Midbrain (tissue), 1 donor: ENCODE measurements at regions not wholly inside any gene's neighbourhood (a gene's known extent, or its start where the extent isn't known, plus 50 kb on each side); places are given as distances from the start of the nearest gene placed in this dataset.

Experiments used
- DNase-seq: peaks from one replicate; lab custom pipeline; 2025; lab: John Stamatoyannopoulos, UW

- no peak for DNase-seq
Observed at GRCh38 chr7:25952261-25953057, 199.5 kb upstream of the NFE2L3 start.

- no peak for DNase-seq
Observed at GRCh38 chr7:25953859-25954258, 198.1 kb upstream of the NFE2L3 start.

DNA sequence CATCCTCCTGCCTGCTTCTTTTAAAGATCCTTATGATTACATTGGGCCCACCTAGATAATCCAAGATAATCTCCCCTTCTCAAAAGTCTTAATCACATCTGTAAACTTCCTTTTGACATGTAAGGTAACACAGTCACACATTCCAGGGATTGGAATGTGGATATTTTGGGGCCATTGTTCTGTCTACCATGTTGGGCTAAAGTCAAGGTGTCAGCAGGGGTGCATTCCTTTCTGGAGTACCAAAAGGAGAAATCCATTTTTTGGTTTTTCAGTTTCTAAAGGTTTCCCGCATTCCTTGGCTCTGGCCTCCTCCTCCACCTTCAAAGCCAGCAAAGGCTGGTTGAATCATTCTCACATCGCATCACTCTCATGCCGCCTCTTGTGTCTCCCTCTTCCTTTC lies 197.6 kb upstream of the NFE2L3 start:
- DNase-seq = no peak

DNA sequence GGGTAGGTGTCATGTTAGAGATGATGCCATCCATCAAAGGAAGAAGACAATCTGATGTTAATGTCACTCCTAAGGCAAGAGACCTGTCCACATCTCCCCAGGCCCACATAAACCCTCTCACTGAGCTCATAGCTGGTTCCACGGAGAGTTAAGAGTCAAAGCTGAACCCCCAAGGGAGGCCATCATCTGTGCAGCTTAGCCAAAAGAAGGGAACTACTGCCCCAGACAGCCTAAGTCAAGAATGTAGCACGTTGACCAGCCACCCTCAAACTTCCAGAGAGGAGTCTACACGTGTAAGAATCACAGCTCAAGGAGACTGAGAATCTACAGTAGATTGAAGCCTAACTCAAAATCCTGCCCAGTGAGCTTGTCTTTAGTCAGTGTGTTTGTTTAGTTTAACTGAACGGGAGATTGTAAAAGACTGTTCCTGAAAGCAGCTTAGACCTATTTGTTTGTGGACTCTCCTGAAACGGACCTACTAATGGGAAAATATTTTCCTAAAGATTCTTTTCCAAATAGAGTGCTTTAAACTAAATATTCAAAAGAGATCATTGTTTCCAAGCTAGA lies 192.7 kb upstream of the NFE2L3 start:
- DNase-seq = no peak

DNA sequence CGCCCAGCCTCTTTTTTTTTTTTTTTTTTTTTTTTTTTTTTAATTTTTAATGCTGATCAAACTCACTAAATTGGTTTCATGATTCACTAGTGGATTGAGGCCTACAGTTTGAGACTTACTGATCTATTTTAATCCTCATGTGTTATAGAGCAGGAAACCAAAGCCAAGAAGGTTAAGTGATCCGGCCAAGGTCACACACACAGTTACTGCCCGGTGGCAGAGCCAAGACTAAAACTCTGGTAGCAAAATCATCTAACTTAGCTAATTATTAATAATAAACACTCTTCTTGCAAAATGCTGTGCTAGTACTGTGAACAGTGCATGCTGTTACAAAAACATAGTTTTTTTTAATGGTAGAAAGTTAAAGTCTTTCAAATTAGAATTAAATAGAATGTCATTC lies 188.3 kb upstream of the NFE2L3 start:
- no peak for DNase-seq

DNA sequence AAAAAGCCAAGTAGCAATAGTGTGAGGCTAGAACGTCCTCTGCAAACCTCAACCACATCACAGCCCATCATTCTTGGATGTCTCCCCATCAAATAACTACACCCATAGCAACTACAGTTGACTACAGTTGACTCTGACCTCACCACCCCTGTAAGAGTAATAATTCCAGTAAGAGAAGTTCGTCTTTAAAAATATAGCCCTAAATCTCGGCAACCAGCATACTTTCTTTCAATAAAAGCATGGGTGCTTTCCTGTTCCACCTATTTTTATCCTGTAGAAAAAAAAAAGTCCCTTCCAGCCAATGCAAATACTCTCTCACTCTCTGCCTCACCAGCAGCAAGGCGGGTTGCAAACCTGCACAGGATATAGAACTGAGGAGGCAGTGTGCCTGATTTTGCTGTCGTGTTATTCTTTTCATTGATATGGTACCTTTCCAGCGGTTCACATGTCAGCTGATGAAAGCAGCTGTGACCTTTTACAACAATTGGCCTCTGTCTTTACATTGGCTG lies 187.5 kb upstream of the NFE2L3 start:
- DNase-seq = no peak

DNA sequence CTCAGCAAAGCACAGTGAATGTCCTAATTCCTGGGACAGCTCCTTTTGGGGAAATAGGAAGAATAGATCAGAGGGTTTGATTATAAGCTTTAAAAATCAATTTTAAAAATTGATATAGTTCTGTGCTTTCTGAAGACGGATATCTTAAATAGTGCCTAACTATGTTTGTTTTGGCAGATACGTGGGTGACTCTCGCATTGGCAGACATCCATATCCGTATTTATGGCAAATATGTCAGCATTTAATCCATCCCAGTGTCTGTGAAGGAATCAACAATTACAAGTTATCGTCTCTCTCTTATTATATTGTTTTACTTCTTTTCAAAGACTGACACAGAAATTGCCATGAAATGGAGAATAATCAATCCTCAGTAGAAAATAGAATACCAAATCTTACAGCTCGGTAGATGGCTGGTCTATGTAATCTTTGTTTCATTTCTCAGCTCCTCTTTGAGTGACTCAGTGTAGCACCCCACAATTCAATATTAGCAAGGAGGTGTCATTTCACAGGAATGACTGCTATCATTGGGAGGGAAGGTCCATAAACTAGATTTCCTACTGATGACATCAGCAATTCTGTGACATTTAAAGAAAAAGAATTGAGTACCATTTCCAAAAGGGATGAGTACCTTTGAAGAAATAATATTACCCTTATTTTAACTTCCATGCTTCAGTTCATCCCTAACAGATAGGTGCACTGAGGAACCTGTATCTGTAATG lies 186.4 kb upstream of the NFE2L3 start:
- DNase-seq = no peak

DNA sequence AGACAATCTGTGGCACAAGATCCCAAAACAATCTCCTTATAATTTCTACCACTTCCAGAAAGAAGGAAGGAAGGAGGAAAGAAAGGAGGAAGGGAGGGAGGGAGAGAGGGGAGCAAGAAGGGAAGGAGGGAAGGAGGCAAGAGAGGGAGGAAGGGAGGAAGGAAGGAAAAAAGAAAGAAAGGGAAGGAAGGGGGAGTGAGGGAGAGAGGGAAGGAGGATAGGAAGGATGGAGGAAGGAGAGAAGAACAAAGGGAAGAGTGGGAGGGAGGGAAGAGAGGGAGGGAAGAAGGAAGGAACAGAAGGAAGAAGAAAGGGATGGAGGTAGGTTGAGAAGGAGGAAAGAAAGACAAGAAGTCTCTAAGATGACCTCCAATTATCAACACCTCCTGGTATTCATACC lies 185.5 kb upstream of the NFE2L3 start:
- DNase-seq = no peak

GRCh38 chr7:25967278-25968204 lies 184.5 kb upstream of the NFE2L3 start:
- no peak for DNase-seq

GRCh38 chr7:25968205-25968993 lies 183.6 kb upstream of the NFE2L3 start:
- DNase-seq = no peak

DNA sequence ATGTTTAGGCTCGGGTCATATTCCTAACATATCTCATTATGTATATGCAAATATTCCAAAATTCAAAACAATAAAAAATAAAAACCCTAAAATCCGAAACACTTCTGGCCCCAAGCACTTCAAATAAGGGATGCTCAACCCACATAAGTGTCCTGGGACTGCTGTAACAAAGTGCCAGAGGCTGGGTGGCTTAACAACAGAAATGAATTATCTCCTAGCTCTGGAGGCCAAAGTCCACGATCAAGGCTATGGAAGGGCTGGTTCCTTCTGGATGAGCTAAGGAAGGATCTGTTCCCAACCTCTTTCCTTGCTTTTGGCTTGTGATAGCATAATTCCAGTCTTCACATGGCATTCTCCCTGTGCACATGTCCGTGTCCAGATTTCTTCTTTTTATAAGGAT lies 181.6 kb upstream of the NFE2L3 start:
- DNase-seq = no peak

DNA sequence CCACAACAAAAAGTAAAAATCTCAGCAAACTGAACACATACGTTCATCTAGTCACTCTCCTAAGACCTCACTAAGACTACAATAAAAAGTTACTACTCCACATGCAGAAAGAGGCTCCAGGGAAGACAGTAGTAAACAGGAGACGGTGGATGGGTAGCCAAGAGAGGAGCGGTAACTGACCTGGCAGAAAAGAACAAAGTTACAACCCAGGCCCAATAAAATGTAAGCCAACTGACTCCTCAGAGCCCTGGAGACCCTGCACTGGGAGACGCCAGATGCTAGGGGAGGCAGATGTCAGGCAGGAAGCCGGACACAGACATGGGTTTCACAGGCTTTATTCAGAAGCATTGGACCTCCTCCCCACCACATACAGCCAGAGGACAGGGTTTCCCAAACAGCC lies 181.1 kb upstream of the NFE2L3 start:
- DNase-seq = no peak

GRCh38 chr7:25976630-25977029 lies 175.4 kb upstream of the NFE2L3 start:
- no peak for DNase-seq

DNA sequence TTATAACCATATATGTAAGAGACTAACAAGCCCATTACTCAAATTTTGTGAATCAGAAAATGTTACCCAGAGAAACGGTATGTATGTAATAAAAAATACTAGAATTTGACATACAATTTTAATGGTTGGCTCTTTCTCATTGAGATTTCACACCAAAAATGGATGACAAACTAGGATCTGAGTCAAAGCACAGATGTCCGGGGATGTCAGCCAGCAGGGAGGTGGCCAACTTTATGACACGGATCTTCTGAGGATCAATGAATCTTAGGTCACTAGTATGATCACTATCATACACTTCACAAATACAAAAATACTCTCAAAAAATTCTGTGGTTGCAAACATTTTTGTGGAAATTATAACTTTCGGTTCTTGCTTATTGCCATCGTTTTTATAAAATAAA lies 173.5 kb upstream of the NFE2L3 start:
- DNase-seq = no peak

- DNase-seq = no peak
Observed at GRCh38 chr7:25979605-25980004, 172.4 kb upstream of the NFE2L3 start.

- no peak for DNase-seq
Observed at GRCh38 chr7:25982684-25983083, 169.3 kb upstream of the NFE2L3 start.

- DNase-seq = no peak
Observed at GRCh38 chr7:25985196-25985595, 166.8 kb upstream of the NFE2L3 start.

DNA sequence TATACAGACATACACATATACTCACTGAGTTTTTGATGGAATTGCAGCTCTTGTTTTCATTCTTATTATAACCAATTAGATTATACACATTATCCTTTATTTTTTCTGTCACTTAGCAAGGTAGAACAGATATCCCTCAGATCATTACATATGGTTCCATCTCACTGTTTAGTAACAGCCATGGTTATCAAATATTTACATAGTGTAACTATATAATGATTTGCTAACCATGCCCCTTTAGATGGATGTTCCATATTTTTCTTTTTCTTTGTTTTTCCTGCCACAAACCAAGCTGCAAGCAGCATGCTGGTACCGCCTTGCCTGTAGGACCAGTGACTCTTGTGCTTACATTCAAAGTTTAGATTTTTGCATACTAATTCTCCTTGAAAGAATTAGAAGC lies 163.4 kb upstream of the NFE2L3 start:
- no peak for DNase-seq

- no peak for DNase-seq
Observed at GRCh38 chr7:25989140-25989705, 162.8 kb upstream of the NFE2L3 start.

DNA sequence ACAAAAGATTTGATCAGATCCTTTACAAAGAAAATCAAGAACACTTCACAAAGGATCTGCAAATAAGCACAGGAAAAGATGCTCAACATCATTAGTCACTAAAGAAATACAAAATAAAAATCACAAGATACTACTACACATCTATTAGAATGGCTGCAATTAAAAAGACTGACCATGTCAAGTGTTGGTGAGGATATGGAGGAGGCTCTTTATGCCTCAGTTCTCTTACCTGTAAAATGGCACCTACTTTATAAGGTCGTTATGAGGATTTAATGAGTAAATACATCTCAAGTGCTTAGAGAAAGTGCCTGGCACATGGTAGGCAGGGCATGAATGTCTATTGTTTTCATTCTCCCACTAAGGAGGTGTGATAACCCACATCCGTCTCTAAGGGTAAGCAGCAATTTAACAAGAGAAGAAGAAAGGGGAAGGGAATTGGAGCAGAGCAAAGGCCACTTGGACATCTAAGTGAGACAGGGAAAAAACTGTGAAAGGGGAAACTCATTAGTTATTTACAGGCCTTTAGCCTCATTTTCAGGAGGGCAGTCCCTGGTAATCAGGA lies 157.5 kb upstream of the NFE2L3 start:
- DNase-seq = no peak
